Neural progenitor cell (in vitro differentiated cells): ENCODE measurements at regions not wholly inside any gene's neighbourhood (a gene's known extent, or its start where the extent isn't known, plus 50 kb on each side); places are given as distances from the start of the nearest gene placed in this dataset.

Source experiments
- DNase-seq: peaks from one replicate; pipeline ENCODE4 v3.0.0-alpha.2; 2016; ENCODE audit warnings: low spot score
- H2AFZ ChIP-seq: fragments of 200-600 bp; sonication (generic); replicated peaks from 2 replicates; pipeline ENCODE4 v1.6.1; 2016; ENCODE audit warnings: antibody characterized with exemption
- H3F3A ChIP-seq: fragments of 200-600 bp; sonication (generic); 2 replicates; pipeline ENCODE4 v1.6.1; 2016; ENCODE audit warnings: antibody characterized with exemption, low read depth
- H3K27ac ChIP-seq: fragments of 200-600 bp; sonication (generic); 2 replicates; pipeline ENCODE4 v1.5.1; 2016; ENCODE audit warnings: mild to moderate bottlenecking
- H3K27me3 ChIP-seq: fragments of 200-600 bp; sonication (generic); 2 replicates; pipeline ENCODE4 v1.6.1; 2016; ENCODE audit warnings: mild to moderate bottlenecking, moderate library complexity
- H3K36me3 ChIP-seq: fragments of 200-600 bp; sonication (generic); 2 replicates; pipeline ENCODE4 v1.5.1; 2016
- H3K4me1 ChIP-seq: fragments of 200-600 bp; sonication (generic); 2 replicates; pipeline ENCODE4 v1.6.1; 2016; ENCODE audit warnings: mixed run types
- H3K4me2 ChIP-seq: fragments of 200-600 bp; sonication (generic); 2 replicates; pipeline ENCODE4 v1.6.1; 2016
- H3K4me3 ChIP-seq: fragments of 200-600 bp; sonication (generic); 2 replicates; pipeline ENCODE4 v1.5.1; 2016
- H3K79me2 ChIP-seq: fragments of 200-600 bp; sonication (generic); 2 replicates; pipeline ENCODE4 v1.6.1; 2016; ENCODE audit warnings: low read depth
- H3K9ac ChIP-seq: fragments of 200-600 bp; sonication (generic); 2 replicates; pipeline ENCODE4 v1.6.1; 2016
- H3K9me3 ChIP-seq: fragments of 200-600 bp; sonication (generic); 2 replicates; pipeline ENCODE4 v1.5.1; 2016; ENCODE audit warnings: low read depth
- H4K20me1 ChIP-seq: fragments of 200-600 bp; sonication (generic); 2 replicates; pipeline ENCODE4 v1.6.1; 2016; ENCODE audit warnings: low read depth
- H3K27ac Mint-ChIP-seq: 3 replicates; pipeline ENCODE4 v1.8.0; 2021; ENCODE audit warnings: mixed read lengths
- H3K27me3 Mint-ChIP-seq: 2 replicates; pipeline ENCODE4 v1.8.0; 2022; ENCODE audit warnings: low read depth, mild to moderate bottlenecking, inconsistent platforms, moderate library complexity, mixed read lengths; ENCODE audit not compliant: insufficient read depth
- H3K36me3 Mint-ChIP-seq: 3 replicates; pipeline ENCODE4 v1.8.0; 2021; ENCODE audit warnings: mixed read lengths
- H3K4me1 Mint-ChIP-seq: 3 replicates; pipeline ENCODE4 v1.8.0; 2021; ENCODE audit warnings: mixed read lengths
- H3K4me3 Mint-ChIP-seq: 3 replicates; pipeline ENCODE4 v1.8.0; 2021; ENCODE audit warnings: mild to moderate bottlenecking, moderate library complexity, mixed read lengths
- H3K9me3 Mint-ChIP-seq: 3 replicates; pipeline ENCODE4 v1.8.0; 2020; ENCODE audit warnings: mixed read lengths
- CTCF ChIP-seq: fragments of 200-600 bp; sonication (generic); IDR thresholded peaks from 2 replicates; pipeline ENCODE4 v1.5.1; 2017; ENCODE audit warnings: antibody characterized with exemption, mild to moderate bottlenecking
- EZH2 ChIP-seq: fragments of 200-600 bp; sonication (generic); IDR thresholded peaks from 2 replicates; pipeline ENCODE4 v1.6.1; 2017; ENCODE audit warnings: antibody characterized with exemption, mild to moderate bottlenecking, moderate library complexity
- EZH2phosphoT487 ChIP-seq: fragments of 200-600 bp; sonication (generic); IDR thresholded peaks from 2 replicates; pipeline ENCODE4 v1.6.1; 2017; ENCODE audit warnings: antibody characterized with exemption

- Histone ChIP-seq H2AFZ (no peak overlapping the region), H3K27ac (no peak overlapping the region), H3K27me3 (no peaks in the 10 kb centered on the region), H3K9me3 (no peaks in the 10 kb centered on the region), H3K4me2 (no peak overlapping the region), H3F3A (no peaks in the 10 kb centered on the region), H3K36me3 (no peaks in the 10 kb centered on the region), H4K20me1 (no peaks in the 10 kb centered on the region), H3K79me2 (no peaks in the 10 kb centered on the region), H3K9ac (no peak overlapping the region), H3K4me3 (no peak overlapping the region), H3K4me1 (peaks cover 5% of the 10 kb centered on the region)
- Mint-ChIP-seq H3K27ac (no peak overlapping the region), H3K9me3 (peaks cover 7% of the 10 kb centered on the region), H3K36me3 (no peaks in the 10 kb centered on the region), H3K27me3 (peaks cover 2% of the 10 kb centered on the region), H3K4me1 (peaks cover 32% of the 10 kb centered on the region), H3K4me3 (no peak overlapping the region)
- DNase-seq = no peak
- TF ChIP-seq CTCF (no peak), EZH2phosphoT487 (no peak), EZH2 (no peak)
Observed at GRCh38 chr17:65290056-65290455, 152.9 kb downstream of the RGS9 start.

DNA sequence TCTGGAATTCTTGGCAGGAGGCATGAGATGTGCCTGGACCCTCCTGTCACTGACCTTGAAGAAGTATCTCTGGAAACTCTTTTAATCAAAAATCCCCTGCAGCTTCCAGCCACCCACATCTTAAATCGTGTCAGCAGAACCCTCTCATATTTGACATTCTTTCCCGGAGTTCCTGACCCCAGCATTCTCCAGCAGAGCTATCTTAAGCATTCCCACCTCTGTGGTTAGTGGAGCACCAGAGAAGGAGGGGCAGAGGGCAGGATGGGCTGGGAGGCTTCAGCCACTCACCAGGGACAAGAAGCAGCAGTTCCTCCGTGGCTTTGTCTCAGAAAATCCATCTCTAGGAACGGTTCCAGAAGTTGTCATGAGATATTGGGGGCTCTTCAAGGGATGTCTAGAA is 149.9 kb downstream of the RGS9 start:
- Mint-ChIP-seq H3K27ac (no peak overlapping the region), H3K36me3 (no peaks in the 10 kb centered on the region), H3K9me3 (peaks cover 11% of the 10 kb centered on the region), H3K4me3 (no peak overlapping the region), H3K27me3 (no peaks in the 10 kb centered on the region), H3K4me1 (peaks cover 13% of the 10 kb centered on the region)
- DNase-seq = no peak
- Histone ChIP-seq H3K9ac (no peak overlapping the region), H3K27me3 (no peaks in the 10 kb centered on the region), H3K4me1 (peaks cover 5% of the 10 kb centered on the region), H3K4me2 (no peak overlapping the region), H3K4me3 (no peak overlapping the region), H3K9me3 (no peaks in the 10 kb centered on the region), H3K27ac (no peak overlapping the region), H4K20me1 (no peaks in the 10 kb centered on the region), H2AFZ (no peak overlapping the region), H3K36me3 (no peaks in the 10 kb centered on the region), H3K79me2 (no peaks in the 10 kb centered on the region), H3F3A (no peaks in the 10 kb centered on the region)
- no peak for TF ChIP-seq CTCF
- TF ChIP-seq EZH2 = no peak

DNA sequence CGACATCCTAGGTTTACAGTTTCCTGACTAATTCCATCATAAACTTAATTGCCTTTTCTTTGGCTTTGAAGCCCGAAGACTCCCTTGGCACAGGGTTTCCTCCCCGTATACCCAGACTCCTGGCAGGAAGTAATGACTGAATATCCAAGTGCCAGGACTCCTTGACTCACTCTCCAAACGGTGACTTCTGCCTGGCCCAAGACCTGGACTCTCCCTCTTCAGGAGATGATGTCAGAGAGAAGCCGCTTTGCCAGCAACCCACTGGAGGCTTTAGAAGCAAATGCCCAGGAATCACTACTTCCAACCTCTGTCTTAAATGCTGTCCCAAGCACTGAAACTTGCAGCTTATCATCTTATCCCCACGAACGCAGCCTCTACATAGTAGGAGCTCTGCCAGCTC is 146.5 kb downstream of the RGS9 start:
- Mint-ChIP-seq H3K9me3 (peaks cover 8% of the 10 kb centered on the region), H3K27me3 (no peaks in the 10 kb centered on the region), H3K4me3 (no peak overlapping the region), H3K4me1 (peaks cover 12% of the 10 kb centered on the region), H3K27ac (no peak overlapping the region), H3K36me3 (no peaks in the 10 kb centered on the region)
- H3K36me3 ChIP-seq = no peaks in the 10 kb centered on the region
- H4K20me1 ChIP-seq = no peaks in the 10 kb centered on the region
- H3F3A ChIP-seq = no peaks in the 10 kb centered on the region
- no peak overlapping the region for H2AFZ ChIP-seq
- no peak for DNase-seq
- H3K9me3 ChIP-seq = no peaks in the 10 kb centered on the region
- TF ChIP-seq EZH2phosphoT487 (no peak), CTCF (no peak), EZH2 (no peak)
- H3K4me3 ChIP-seq = no peak overlapping the region
- no peak overlapping the region for H3K4me2 ChIP-seq
- H3K9ac ChIP-seq = no peak overlapping the region
- H3K27ac ChIP-seq = no peak overlapping the region
- H3K79me2 ChIP-seq = no peaks in the 10 kb centered on the region
- no peaks in the 10 kb centered on the region for H3K27me3 ChIP-seq
- H3K4me1 ChIP-seq = no peaks in the 10 kb centered on the region

- no peak overlapping the region for H3K27ac ChIP-seq
- no peak for DNase-seq
- no peaks in the 10 kb centered on the region for H3K4me1 ChIP-seq
- no peak overlapping the region for H3K9ac ChIP-seq
- H2AFZ ChIP-seq = no peak overlapping the region
- no peaks in the 10 kb centered on the region for H3K36me3 ChIP-seq
- no peaks in the 10 kb centered on the region for H3F3A ChIP-seq
- H4K20me1 ChIP-seq = no peaks in the 10 kb centered on the region
- no peaks in the 10 kb centered on the region for H3K27me3 ChIP-seq
- Mint-ChIP-seq H3K27me3 (peaks cover 2% of the 10 kb centered on the region), H3K36me3 (no peaks in the 10 kb centered on the region), H3K9me3 (peaks cover 3% of the 10 kb centered on the region), H3K27ac (no peak overlapping the region), H3K4me1 (peaks cover 24% of the 10 kb centered on the region), H3K4me3 (no peak overlapping the region)
- TF ChIP-seq EZH2 = no peak
- no peak for TF ChIP-seq CTCF
- TF ChIP-seq EZH2phosphoT487 = no peak
- H3K4me2 ChIP-seq = no peak overlapping the region
- H3K9me3 ChIP-seq = no peaks in the 10 kb centered on the region
- H3K4me3 ChIP-seq = no peak overlapping the region
- no peaks in the 10 kb centered on the region for H3K79me2 ChIP-seq
Observed at GRCh38 chr17:65279456-65279855, 142.3 kb downstream of the RGS9 start.
